IMR-90 (cell line): ENCODE measurements at regions not wholly inside any gene's neighbourhood (a gene's known extent, or its start where the extent isn't known, plus 50 kb on each side); places are given as distances from the start of the nearest gene placed in this dataset.

ENCODE experiments used
- ATAC-seq: fragments of 200-7000 bp; cut with Tn5 transposase; 2 replicates; pipeline ENCODE4 v1.9.1; 2020; ENCODE audit warnings: low read depth, mild to moderate bottlenecking, moderate library complexity
- BruUV-seq: library from RNA; stranded (reverse); fragments of 400-500 nt; replicated peaks from 2 replicates; lab custom pipeline; 2021; lab: Mats Ljungman, UMichigan
- CTCF ChIA-PET: fragments of 300-600 bp; formaldehyde crosslinking; extraction: SDS; loops from one replicate; lab custom pipeline; 2021; ENCODE audit warnings: antibody characterized with exemption; lab: Yijun Ruan, JAX
- POLR2A ChIA-PET: fragments of 300-600 bp; sonication (Branson Sonifier 250); formaldehyde crosslinking; loops from one replicate; lab custom pipeline; 2022; ENCODE audit warnings: antibody characterized with exemption; ENCODE audit not compliant: unreplicated experiment; lab: Charles Lee
- DNase-seq: peaks from one replicate; pipeline ENCODE4 v3.0.0; 2013
- H2AFZ ChIP-seq: replicated peaks from 2 replicates; pipeline ENCODE3; 2013; ENCODE audit warnings: low read length, mild to moderate bottlenecking; ENCODE audit not compliant: poor library complexity
- H2AK5ac ChIP-seq: 2 replicates; pipeline ENCODE4 v1.6.1; 2013; ENCODE audit warnings: low read depth, low read length, inconsistent platforms
- H2AK9ac ChIP-seq: replicated peaks from 2 replicates; pipeline ENCODE3; 2013; ENCODE audit warnings: mild to moderate bottlenecking, low read depth, low read length, moderate library complexity; ENCODE audit not compliant: poor library complexity
- H2BK120ac ChIP-seq: 2 replicates; pipeline ENCODE4 v1.6.1; 2013; ENCODE audit warnings: low read depth, low read length, inconsistent platforms
- H2BK15ac ChIP-seq: 3 replicates; pipeline ENCODE4 v1.6.1; 2013; ENCODE audit warnings: low read depth, low read length, inconsistent platforms
- H2BK20ac ChIP-seq: 2 replicates; pipeline ENCODE4 v1.6.1; 2013; ENCODE audit warnings: low read depth, mild to moderate bottlenecking, inconsistent platforms, low read length, moderate library complexity
- H2BK5ac ChIP-seq: 2 replicates; pipeline ENCODE4 v1.6.1; 2013; ENCODE audit warnings: mild to moderate bottlenecking, low read depth, low read length, inconsistent platforms; ENCODE audit not compliant: poor library complexity, severe bottlenecking
- H3K14ac ChIP-seq: replicated peaks from 2 replicates; pipeline ENCODE4 v1.6.1; 2013; ENCODE audit warnings: low read depth, low read length, inconsistent platforms
- H3K18ac ChIP-seq: 2 replicates; pipeline ENCODE4 v1.6.1; 2013; ENCODE audit warnings: low read depth, low read length, control low read depth
- H3K23ac ChIP-seq: 2 replicates; pipeline ENCODE4 v1.6.1; 2013; ENCODE audit warnings: low read depth, low read length, inconsistent platforms
- H3K27ac ChIP-seq: 2 replicates; pipeline ENCODE4 v1.5.1; 2013; ENCODE audit warnings: mild to moderate bottlenecking, control low read depth, low read length; ENCODE audit not compliant: insufficient read depth
- H3K27me3 ChIP-seq: 2 replicates; pipeline ENCODE4 v1.6.1; 2013; ENCODE audit warnings: low read length; ENCODE audit not compliant: control insufficient read depth, insufficient read depth
- H3K36me3 ChIP-seq: 2 replicates; pipeline ENCODE4 v1.6.1; 2013; ENCODE audit warnings: low read length, mixed read lengths; ENCODE audit not compliant: control insufficient read depth, insufficient read depth
- H3K4ac ChIP-seq: 2 replicates; pipeline ENCODE4 v1.6.1; 2013; ENCODE audit warnings: low read depth, low read length, inconsistent platforms
- H3K4me1 ChIP-seq: 2 replicates; pipeline ENCODE4 v1.6.1; 2013; ENCODE audit warnings: low read length, mixed read lengths; ENCODE audit not compliant: control insufficient read depth, insufficient read depth
- H3K4me2 ChIP-seq: 2 replicates; pipeline ENCODE4 v1.6.1; 2013; ENCODE audit warnings: low read depth, mild to moderate bottlenecking, control low read depth, low read length, moderate library complexity
- H3K4me3 ChIP-seq: 2 replicates; pipeline ENCODE4 v1.5.1; 2013; ENCODE audit warnings: low read depth, mild to moderate bottlenecking, control low read depth, low read length, moderate library complexity; ENCODE audit not compliant: insufficient read depth
- H3K56ac ChIP-seq: 2 replicates; pipeline ENCODE4 v1.6.1; 2013; ENCODE audit warnings: low read length, inconsistent platforms; ENCODE audit not compliant: insufficient read depth; ENCODE audit errors: extremely low read depth
- H3K79me1 ChIP-seq, 2 experiments: 2 replicates each; pipeline ENCODE4 v1.6.1; 2013; ENCODE audit warnings: low read length in 2 of 2, inconsistent platforms in 1 of 2, low read depth in 1 of 2
- H3K9ac ChIP-seq: 2 replicates; pipeline ENCODE4 v1.6.1; 2013; ENCODE audit warnings: low read depth, low read length, control low read depth
- H3K9me1 ChIP-seq: 2 replicates; pipeline ENCODE4 v1.6.1; 2013; ENCODE audit warnings: low read length, inconsistent platforms; ENCODE audit not compliant: insufficient read depth
- H3K9me3 ChIP-seq: 2 replicates; pipeline ENCODE4 v1.6.1; 2013; ENCODE audit warnings: low read length; ENCODE audit not compliant: control insufficient read depth, insufficient read depth
- H4K20me1 ChIP-seq: 2 replicates; pipeline ENCODE4 v1.6.1; 2013; ENCODE audit warnings: low read length, inconsistent platforms; ENCODE audit not compliant: insufficient read depth
- H4K5ac ChIP-seq: 2 replicates; pipeline ENCODE4 v1.6.1; 2013; ENCODE audit warnings: mild to moderate bottlenecking, low read depth, low read length, control low read depth
- H4K8ac ChIP-seq, 2 experiments: 2 replicates each; pipeline ENCODE4 v1.6.1; 2013; ENCODE audit warnings: low read depth in 2 of 2, low read length in 2 of 2, control low read depth in 1 of 2, inconsistent platforms in 1 of 2
- H4K91ac ChIP-seq: 2 replicates; pipeline ENCODE4 v1.6.1; 2013; ENCODE audit warnings: low read depth, low read length, inconsistent platforms; ENCODE audit not compliant: insufficient read depth
- FOS ChIP-seq: fragments of 150-350 bp; IDR thresholded peaks from 2 replicates; pipeline ENCODE4 v1.6.1; 2016; ENCODE audit warnings: low read depth, low read length
- MAZ ChIP-seq: IDR thresholded peaks from 2 replicates; pipeline ENCODE4 v1.6.1; 2012; ENCODE audit warnings: low read depth, mild to moderate bottlenecking, low read length, improper control_type of control experiment, moderate library complexity, borderline replicate concordance
- MXI1 ChIP-seq: IDR thresholded peaks from 2 replicates; pipeline ENCODE4 v1.6.1; 2012; ENCODE audit warnings: low read depth, mild to moderate bottlenecking, low read length, moderate library complexity, borderline replicate concordance
- NFE2L2 ChIP-seq: fragments of 150-350 bp; IDR thresholded peaks from 2 replicates; pipeline ENCODE4 v1.6.1; 2016; ENCODE audit warnings: low read depth, mild to moderate bottlenecking, low read length
- SMC3 ChIP-seq: fragments of 150-350 bp; IDR thresholded peaks from 2 replicates; pipeline ENCODE4 v1.6.1; 2016; ENCODE audit warnings: low read depth, mild to moderate bottlenecking, antibody characterized with exemption, low read length, moderate library complexity
- WGBS, 2 experiments: methylation state at CpG; one replicate each; pipeline versions ENCODE4 v1.1.5 to v1.1.7; 2013; ENCODE audit warnings: missing lambda C conversion rate in 2 of 2; ENCODE audit not compliant: insufficient read length in 1 of 2; ENCODE audit errors: extremely low coverage in 2 of 2; 5-methylcytosine and 5-hydroxymethylcytosine counted together
- dilution Hi-C: fragments of 300-500 bp; cut with HindIII; formaldehyde crosslinking; loops from one replicate; pipeline ENCODE4 v1.14.3; 2018; ENCODE audit warnings: low sequenced_read_pairs; ENCODE audit not compliant: unreplicated experiment
- in situ Hi-C: fragments of 300-500 bp; cut with MboI; formaldehyde crosslinking; loops from 3 replicates; pipeline ENCODE4 v1.14.3; 2019; ENCODE audit warnings: low sequenced_read_pairs, inconsistent platforms, mixed read lengths
- intact Hi-C: fragments of 100-400 bp; cut with micrococcal nuclease; formaldehyde crosslinking; loops from 2 replicates; pipeline ENCODE4 v1.10.0; 2022
- TF ChIP-seq, protein P1 (sequence below): conservative IDR thresholded peaks from 2 replicates; pipeline ENCODE4 v1.5.1; 2012; ENCODE audit warnings: mild to moderate bottlenecking, low read depth, low read length, improper control_type of control experiment

DNA sequence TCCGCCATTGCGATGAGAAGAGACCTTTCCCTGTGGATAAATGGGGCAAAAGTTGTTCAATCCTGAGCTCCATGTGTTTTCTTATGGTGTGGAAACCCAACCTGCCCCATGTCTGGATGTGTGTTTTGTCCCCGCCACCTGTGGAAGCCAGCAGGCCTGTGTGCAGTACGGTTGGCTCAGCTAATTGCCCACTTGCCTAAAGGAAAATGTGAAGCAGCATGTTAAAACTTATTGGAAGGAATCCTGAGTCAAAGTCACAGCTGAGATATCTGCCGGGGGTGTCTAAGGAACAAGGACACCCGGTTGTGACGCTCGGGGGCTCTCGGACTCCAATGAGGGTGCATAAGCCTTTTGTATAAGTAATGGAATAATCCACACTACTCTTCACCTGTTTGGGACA lies 361.1 kb upstream of the IRX1 start:
- Histone ChIP-seq H3K27ac (no peak overlapping the region), H3K14ac (no peak overlapping the region), H2BK5ac (no peak overlapping the region), H3K4me3 (no peak overlapping the region), H3K79me1 (no peaks in the 10 kb centered on the region), H2BK120ac (no peak overlapping the region), H2BK15ac (no peak overlapping the region), H3K4me2 (no peak overlapping the region), H2AK5ac (no peak overlapping the region), H3K36me3 (no peaks in the 10 kb centered on the region), H4K8ac (no peak overlapping the region), H3K23ac (no peak overlapping the region), H3K4ac (no peak overlapping the region), H4K5ac (no peak overlapping the region), H3K9me3 (peaks cover 41% of the 10 kb centered on the region), H3K9ac (no peak overlapping the region), H4K91ac (no peak overlapping the region), H2AK9ac (no peak overlapping the region), H3K18ac (no peak overlapping the region), H2BK20ac (no peak overlapping the region), H3K4me1 (no peaks in the 10 kb centered on the region), H2AFZ (no peak overlapping the region), H3K9me1 (no peaks in the 10 kb centered on the region), H3K56ac (no peak overlapping the region), H4K20me1 (no peaks in the 10 kb centered on the region), H3K27me3 (no peaks in the 10 kb centered on the region)
- CTCF ChIA-PET, result no interaction called here
- WGBS, 2 experiments, result no CpG with 5 or more reads among the region's 9 CpGs
- TF ChIP-seq FOS (no peak), NFE2L2 (no peak), SMC3 (no peak), MAZ (no peak), MXI1 (no peak)
- TF ChIP-seq, protein P1, sequence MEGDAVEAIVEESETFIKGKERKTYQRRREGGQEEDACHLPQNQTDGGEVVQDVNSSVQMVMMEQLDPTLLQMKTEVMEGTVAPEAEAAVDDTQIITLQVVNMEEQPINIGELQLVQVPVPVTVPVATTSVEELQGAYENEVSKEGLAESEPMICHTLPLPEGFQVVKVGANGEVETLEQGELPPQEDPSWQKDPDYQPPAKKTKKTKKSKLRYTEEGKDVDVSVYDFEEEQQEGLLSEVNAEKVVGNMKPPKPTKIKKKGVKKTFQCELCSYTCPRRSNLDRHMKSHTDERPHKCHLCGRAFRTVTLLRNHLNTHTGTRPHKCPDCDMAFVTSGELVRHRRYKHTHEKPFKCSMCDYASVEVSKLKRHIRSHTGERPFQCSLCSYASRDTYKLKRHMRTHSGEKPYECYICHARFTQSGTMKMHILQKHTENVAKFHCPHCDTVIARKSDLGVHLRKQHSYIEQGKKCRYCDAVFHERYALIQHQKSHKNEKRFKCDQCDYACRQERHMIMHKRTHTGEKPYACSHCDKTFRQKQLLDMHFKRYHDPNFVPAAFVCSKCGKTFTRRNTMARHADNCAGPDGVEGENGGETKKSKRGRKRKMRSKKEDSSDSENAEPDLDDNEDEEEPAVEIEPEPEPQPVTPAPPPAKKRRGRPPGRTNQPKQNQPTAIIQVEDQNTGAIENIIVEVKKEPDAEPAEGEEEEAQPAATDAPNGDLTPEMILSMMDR, result no peak
- dilution Hi-C loops (no loop called here), intact Hi-C loops (no loop called here), in situ Hi-C loops (no loop called here)
- DNase-seq (no peak), ATAC-seq (no peak)
- POLR2A ChIA-PET, result interaction anchor here (0.5 kb wide), 1 partner anchor 1797 kb away, joined by 3 read pairs; no protein-coding TSS in a partner anchor
- BruUV-seq, result no TSS peak
